K562 (cell line): ENCODE measurements at regions not wholly inside any gene's neighbourhood (a gene's known extent, or its start where the extent isn't known, plus 50 kb on each side); places are given as distances from the start of the nearest gene placed in this dataset.

ENCODE experiments used
- ARID1B ChIP-seq: fragments of 450-650 bp; IDR thresholded peaks from 2 replicates; pipeline ENCODE4 v1.6.1; 2016; ENCODE audit warnings: antibody characterized with exemption, mild to moderate bottlenecking, inconsistent platforms
- BMI1 ChIP-seq: fragments of 150-350 bp; IDR thresholded peaks from 2 replicates; pipeline ENCODE4 v1.6.1; 2014; ENCODE audit warnings: low read length
- CBX5 ChIP-seq: IDR thresholded peaks from 2 replicates; pipeline ENCODE4 v1.6.1; 2014; ENCODE audit warnings: low read depth, borderline replicate concordance
- ETV1 ChIP-seq: fragments of 450-650 bp; conservative IDR thresholded peaks from 2 replicates; pipeline ENCODE4 v1.6.1; 2016; ENCODE audit warnings: missing genetic modification characterization, control low read depth, low read depth, missing compliant biosample characterization
- HSF4 ChIP-seq: fragments of 250-450 bp; sonication (Bioruptor Pico); IDR thresholded peaks from 2 replicates; pipeline ENCODE4 v2.1.2; 2022; ENCODE audit warnings: mild to moderate bottlenecking, moderate library complexity, borderline replicate concordance
- RBBP5 ChIP-seq: fragments of 200-600 bp; sonication (generic); IDR thresholded peaks from 2 replicates; pipeline ENCODE4 v1.6.1; 2012; ENCODE audit warnings: borderline replicate concordance, mild to moderate bottlenecking, low read length, control low read depth, inconsistent platforms; ENCODE audit not compliant: insufficient read depth, poor library complexity, severe bottlenecking
- ZC3H11A ChIP-seq: IDR thresholded peaks from 2 replicates; pipeline ENCODE4 v1.6.1; 2012; ENCODE audit warnings: low read depth, low read length, improper control_type of control experiment
- ZNF584 ChIP-seq: fragments of 200-800 bp; sonication (Bioruptor generic); IDR thresholded peaks from 2 replicates; pipeline ENCODE4 v1.6.1; 2016; ENCODE audit warnings: low read depth, mild to moderate bottlenecking, missing genetic modification characterization, missing compliant biosample characterization
- TF ChIP-seq, protein P1 (sequence below): fragments of 450-650 bp; conservative IDR thresholded peaks from 2 replicates; pipeline ENCODE4 v1.6.1; 2016; ENCODE audit warnings: missing genetic modification characterization, low read depth, mild to moderate bottlenecking, control low read depth, missing compliant biosample characterization
- TF ChIP-seq, protein P2 (sequence below): sonication (generic); formaldehyde crosslinking; IDR thresholded peaks from 2 replicates; pipeline ENCODE4 v1.8.1; 2023; ENCODE audit warnings: mild to moderate bottlenecking, missing genetic modification reagents
- TF ChIP-seq, protein P3 (sequence below): sonication (generic); formaldehyde crosslinking; IDR thresholded peaks from 2 replicates; pipeline ENCODE4 v1.8.0; 2023; ENCODE audit warnings: missing genetic modification reagents, mild to moderate bottlenecking, borderline replicate concordance

DNA sequence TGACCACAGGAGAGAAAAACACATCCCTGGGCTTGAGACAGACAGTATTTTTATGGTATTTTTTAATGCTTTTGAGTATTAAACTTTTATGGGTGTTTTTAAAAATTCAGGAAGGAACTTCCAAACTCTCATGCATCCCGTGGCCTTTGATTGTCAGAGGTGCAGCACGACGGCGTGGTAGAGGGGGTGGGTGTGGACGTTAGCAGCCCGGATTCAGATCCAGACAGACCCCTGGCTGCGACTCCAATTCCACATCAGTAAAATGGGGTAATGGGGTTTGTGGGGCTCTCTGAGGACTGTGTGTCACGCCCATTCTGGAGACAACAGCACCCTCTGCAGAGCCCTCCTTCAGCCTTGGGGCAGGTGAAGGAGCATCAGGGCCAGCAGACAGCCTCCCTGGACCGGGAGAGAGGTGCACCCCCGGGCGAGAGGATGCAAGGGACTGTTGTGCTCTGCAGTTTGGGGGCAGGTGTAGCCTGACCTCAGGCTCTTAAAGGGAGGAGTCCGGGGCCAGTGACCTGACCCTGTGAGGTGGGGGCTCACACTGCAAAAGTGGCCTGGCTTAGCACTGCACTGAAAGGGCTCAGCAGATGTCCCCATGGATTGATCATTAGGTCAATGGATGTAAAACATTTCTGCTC is 1024.3 kb downstream of the TBC1D22A start (continued):
- TF ChIP-seq, protein P1, sequence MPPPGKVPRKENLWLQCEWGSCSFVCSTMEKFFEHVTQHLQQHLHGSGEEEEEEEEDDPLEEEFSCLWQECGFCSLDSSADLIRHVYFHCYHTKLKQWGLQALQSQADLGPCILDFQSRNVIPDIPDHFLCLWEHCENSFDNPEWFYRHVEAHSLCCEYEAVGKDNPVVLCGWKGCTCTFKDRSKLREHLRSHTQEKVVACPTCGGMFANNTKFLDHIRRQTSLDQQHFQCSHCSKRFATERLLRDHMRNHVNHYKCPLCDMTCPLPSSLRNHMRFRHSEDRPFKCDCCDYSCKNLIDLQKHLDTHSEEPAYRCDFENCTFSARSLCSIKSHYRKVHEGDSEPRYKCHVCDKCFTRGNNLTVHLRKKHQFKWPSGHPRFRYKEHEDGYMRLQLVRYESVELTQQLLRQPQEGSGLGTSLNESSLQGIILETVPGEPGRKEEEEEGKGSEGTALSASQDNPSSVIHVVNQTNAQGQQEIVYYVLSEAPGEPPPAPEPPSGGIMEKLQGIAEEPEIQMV (tag): no peak
- no peak for TF ChIP-seq RBBP5
- no peak for TF ChIP-seq HSF4 (CRISPR knock-in tag)
- no peak for TF ChIP-seq CBX5
- TF ChIP-seq ARID1B: no peak
- TF ChIP-seq, protein P2, sequence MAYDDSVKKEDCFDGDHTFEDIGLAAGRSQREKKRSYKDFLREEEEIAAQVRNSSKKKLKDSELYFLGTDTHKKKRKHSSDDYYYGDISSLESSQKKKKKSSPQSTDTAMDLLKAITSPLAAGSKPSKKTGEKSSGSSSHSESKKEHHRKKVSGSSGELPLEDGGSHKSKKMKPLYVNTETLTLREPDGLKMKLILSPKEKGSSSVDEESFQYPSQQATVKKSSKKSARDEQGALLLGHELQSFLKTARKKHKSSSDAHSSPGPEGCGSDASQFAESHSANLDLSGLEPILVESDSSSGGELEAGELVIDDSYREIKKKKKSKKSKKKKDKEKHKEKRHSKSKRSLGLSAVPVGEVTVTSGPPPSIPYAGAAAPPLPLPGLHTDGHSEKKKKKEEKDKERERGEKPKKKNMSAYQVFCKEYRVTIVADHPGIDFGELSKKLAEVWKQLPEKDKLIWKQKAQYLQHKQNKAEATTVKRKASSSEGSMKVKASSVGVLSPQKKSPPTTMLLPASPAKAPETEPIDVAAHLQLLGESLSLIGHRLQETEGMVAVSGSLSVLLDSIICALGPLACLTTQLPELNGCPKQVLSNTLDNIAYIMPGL (CRISPR knock-in tag): no peak
- no peak for TF ChIP-seq ZNF584 (CRISPR knock-in tag)
- TF ChIP-seq BMI1: no peak
- TF ChIP-seq, protein P3, sequence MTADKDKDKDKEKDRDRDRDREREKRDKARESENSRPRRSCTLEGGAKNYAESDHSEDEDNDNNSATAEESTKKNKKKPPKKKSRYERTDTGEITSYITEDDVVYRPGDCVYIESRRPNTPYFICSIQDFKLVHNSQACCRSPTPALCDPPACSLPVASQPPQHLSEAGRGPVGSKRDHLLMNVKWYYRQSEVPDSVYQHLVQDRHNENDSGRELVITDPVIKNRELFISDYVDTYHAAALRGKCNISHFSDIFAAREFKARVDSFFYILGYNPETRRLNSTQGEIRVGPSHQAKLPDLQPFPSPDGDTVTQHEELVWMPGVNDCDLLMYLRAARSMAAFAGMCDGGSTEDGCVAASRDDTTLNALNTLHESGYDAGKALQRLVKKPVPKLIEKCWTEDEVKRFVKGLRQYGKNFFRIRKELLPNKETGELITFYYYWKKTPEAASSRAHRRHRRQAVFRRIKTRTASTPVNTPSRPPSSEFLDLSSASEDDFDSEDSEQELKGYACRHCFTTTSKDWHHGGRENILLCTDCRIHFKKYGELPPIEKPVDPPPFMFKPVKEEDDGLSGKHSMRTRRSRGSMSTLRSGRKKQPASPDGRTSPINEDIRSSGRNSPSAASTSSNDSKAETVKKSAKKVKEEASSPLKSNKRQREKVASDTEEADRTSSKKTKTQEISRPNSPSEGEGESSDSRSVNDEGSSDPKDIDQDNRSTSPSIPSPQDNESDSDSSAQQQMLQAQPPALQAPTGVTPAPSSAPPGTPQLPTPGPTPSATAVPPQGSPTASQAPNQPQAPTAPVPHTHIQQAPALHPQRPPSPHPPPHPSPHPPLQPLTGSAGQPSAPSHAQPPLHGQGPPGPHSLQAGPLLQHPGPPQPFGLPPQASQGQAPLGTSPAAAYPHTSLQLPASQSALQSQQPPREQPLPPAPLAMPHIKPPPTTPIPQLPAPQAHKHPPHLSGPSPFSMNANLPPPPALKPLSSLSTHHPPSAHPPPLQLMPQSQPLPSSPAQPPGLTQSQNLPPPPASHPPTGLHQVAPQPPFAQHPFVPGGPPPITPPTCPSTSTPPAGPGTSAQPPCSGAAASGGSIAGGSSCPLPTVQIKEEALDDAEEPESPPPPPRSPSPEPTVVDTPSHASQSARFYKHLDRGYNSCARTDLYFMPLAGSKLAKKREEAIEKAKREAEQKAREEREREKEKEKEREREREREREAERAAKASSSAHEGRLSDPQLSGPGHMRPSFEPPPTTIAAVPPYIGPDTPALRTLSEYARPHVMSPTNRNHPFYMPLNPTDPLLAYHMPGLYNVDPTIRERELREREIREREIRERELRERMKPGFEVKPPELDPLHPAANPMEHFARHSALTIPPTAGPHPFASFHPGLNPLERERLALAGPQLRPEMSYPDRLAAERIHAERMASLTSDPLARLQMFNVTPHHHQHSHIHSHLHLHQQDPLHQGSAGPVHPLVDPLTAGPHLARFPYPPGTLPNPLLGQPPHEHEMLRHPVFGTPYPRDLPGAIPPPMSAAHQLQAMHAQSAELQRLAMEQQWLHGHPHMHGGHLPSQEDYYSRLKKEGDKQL (CRISPR knock-in tag): no peak
- no peak for TF ChIP-seq ETV1 (tag)
- TF ChIP-seq ZC3H11A: no peak
